ENCODE measurements at regions not wholly inside any gene's neighbourhood (a gene's known extent, or its start where the extent isn't known, plus 50 kb on each side); places are given as distances from the start of the nearest gene placed in this dataset.
"Not testable (repeated sequence)": the region's sequence is repeated elsewhere in the genome, so short reads cannot be mapped to it uniquely, and the experiment has no call there.

GRCh38 chr3:73148682-73149081, 87.2 kb downstream of the EBLN2 start:
- TF ChIP-seq EZH2phosphoT487 (IDR thresholded peaks at IDR 0.05; ENCODE audit: low read depth) (no peak), CTCF (IDR thresholded peaks at IDR 0.05; ENCODE audit: low read depth, low read length) (no peak)
- Histone ChIP-seq H3K4me2 (ENCODE audit: low read length) (no peak overlapping the region), H3K36me3 (replicated peaks; ENCODE audit: low read depth, low read length) (no peaks in the 10 kb centered on the region), H3K79me2 (ENCODE audit: low read length) (no peaks in the 10 kb centered on the region), H3K9me3 (ENCODE audit: insufficient read depth, low read length) (no peaks in the 10 kb centered on the region), H3K4me1 (ENCODE audit: low read length) (peaks cover 15% of the 10 kb centered on the region), H2AFZ (ENCODE audit: low read depth, low read length) (no peak overlapping the region), H3K27ac (ENCODE audit: low read length) (no peak overlapping the region), H3K4me3 (ENCODE audit: low read length) (no peak overlapping the region), H3K27me3 (ENCODE audit: low read depth, low read length) (no peaks in the 10 kb centered on the region), H3K9ac (ENCODE audit: low read length) (no peak overlapping the region), H4K20me1 (ENCODE audit: insufficient read depth, low read length) (no peaks in the 10 kb centered on the region)

- TF ChIP-seq CTCF (IDR thresholded peaks at IDR 0.05; ENCODE audit: low read depth, low read length) (no peak), EZH2phosphoT487 (IDR thresholded peaks at IDR 0.05; ENCODE audit: low read depth) (no peak)
- no peaks in the 10 kb centered on the region for H3K27me3 ChIP-seq (ENCODE audit: low read depth, low read length)
- no peak overlapping the region for H2AFZ ChIP-seq (ENCODE audit: low read depth, low read length)
- no peak overlapping the region for H3K27ac ChIP-seq (ENCODE audit: low read length)
- no peaks in the 10 kb centered on the region for H3K36me3 ChIP-seq (replicated peaks; ENCODE audit: low read depth, low read length)
- no peaks in the 10 kb centered on the region for H3K79me2 ChIP-seq (ENCODE audit: low read length)
- no peaks in the 10 kb centered on the region for H3K9me3 ChIP-seq (ENCODE audit: insufficient read depth, low read length)
- H3K4me3 ChIP-seq (ENCODE audit: low read length): no peak overlapping the region
- H3K4me1 ChIP-seq (ENCODE audit: low read length): peaks cover 8% of the 10 kb centered on the region
- H3K4me2 ChIP-seq (ENCODE audit: low read length): no peak overlapping the region
- H4K20me1 ChIP-seq (ENCODE audit: insufficient read depth, low read length): no peaks in the 10 kb centered on the region
- no peak overlapping the region for H3K9ac ChIP-seq (ENCODE audit: low read length)
Observed at GRCh38 chr3:73150369-73151130, 89.1 kb downstream of the EBLN2 start.

- not testable (repeated sequence) for H3K36me3 ChIP-seq (replicated peaks; ENCODE audit: low read depth, low read length); H4K20me1 ChIP-seq (ENCODE audit: insufficient read depth, low read length); H3K79me2 ChIP-seq (ENCODE audit: low read length); H3K4me1 ChIP-seq (ENCODE audit: low read length); H2AFZ ChIP-seq (ENCODE audit: low read depth, low read length); H3K27ac ChIP-seq (ENCODE audit: low read length); H3K9ac ChIP-seq (ENCODE audit: low read length); H3K27me3 ChIP-seq (ENCODE audit: low read depth, low read length); H3K4me2 ChIP-seq (ENCODE audit: low read length); H3K4me3 ChIP-seq (ENCODE audit: low read length); H3K9me3 ChIP-seq (ENCODE audit: insufficient read depth, low read length)
Observed at GRCh38 chr3:73152571-73152970, 91.1 kb downstream of the EBLN2 start.

GRCh38 chr3:73153057-73153456, 91.6 kb downstream of the EBLN2 start:
- not testable (repeated sequence) for H3K4me2 ChIP-seq (ENCODE audit: low read length); H3K36me3 ChIP-seq (replicated peaks; ENCODE audit: low read depth, low read length); H4K20me1 ChIP-seq (ENCODE audit: insufficient read depth, low read length)

GRCh38 chr3:73154261-73154660, 92.8 kb downstream of the EBLN2 start:
- H3K27me3 ChIP-seq (ENCODE audit: low read depth, low read length); H3K36me3 ChIP-seq (replicated peaks; ENCODE audit: low read depth, low read length); H3K27ac ChIP-seq (ENCODE audit: low read length); H3K4me2 ChIP-seq (ENCODE audit: low read length); H3K79me2 ChIP-seq (ENCODE audit: low read length); H3K9ac ChIP-seq (ENCODE audit: low read length); H3K9me3 ChIP-seq (ENCODE audit: insufficient read depth, low read length); H4K20me1 ChIP-seq (ENCODE audit: insufficient read depth, low read length); H3K4me3 ChIP-seq (ENCODE audit: low read length); H3K4me1 ChIP-seq (ENCODE audit: low read length); H2AFZ ChIP-seq (ENCODE audit: low read depth, low read length): not testable (repeated sequence)

More at GRCh38 chr3:73153057-73153456, 91.6 kb downstream of the EBLN2 start:
- H2AFZ ChIP-seq (ENCODE audit: low read depth, low read length); H3K27ac ChIP-seq (ENCODE audit: low read length); H3K4me3 ChIP-seq (ENCODE audit: low read length); H3K79me2 ChIP-seq (ENCODE audit: low read length); H3K4me1 ChIP-seq (ENCODE audit: low read length); H3K9me3 ChIP-seq (ENCODE audit: insufficient read depth, low read length); H3K9ac ChIP-seq (ENCODE audit: low read length); H3K27me3 ChIP-seq (ENCODE audit: low read depth, low read length): not testable (repeated sequence)

- H3K4me2 ChIP-seq (ENCODE audit: low read length); H3K9me3 ChIP-seq (ENCODE audit: insufficient read depth, low read length); H4K20me1 ChIP-seq (ENCODE audit: insufficient read depth, low read length); H3K36me3 ChIP-seq (replicated peaks; ENCODE audit: low read depth, low read length); H3K27me3 ChIP-seq (ENCODE audit: low read depth, low read length); H3K4me3 ChIP-seq (ENCODE audit: low read length); H3K9ac ChIP-seq (ENCODE audit: low read length); H2AFZ ChIP-seq (ENCODE audit: low read depth, low read length); H3K79me2 ChIP-seq (ENCODE audit: low read length); H3K27ac ChIP-seq (ENCODE audit: low read length); H3K4me1 ChIP-seq (ENCODE audit: low read length): not testable (repeated sequence)
Observed at GRCh38 chr3:73155441-73155840, 94.0 kb downstream of the EBLN2 start.
